DMS79 treated with DMSO at 0.1 percent for 48 hours (cell line): ENCODE measurements at regions not wholly inside any gene's neighbourhood (a gene's known extent, or its start where the extent isn't known, plus 50 kb on each side); places are given as distances from the start of the nearest gene placed in this dataset.
A peak's percentile ranks its signal among the peaks of the same experiment; 100 is the strongest.

Source experiments
- DNase-seq: peaks from one replicate; lab custom pipeline; 2025; lab: John Stamatoyannopoulos, UW

DNA sequence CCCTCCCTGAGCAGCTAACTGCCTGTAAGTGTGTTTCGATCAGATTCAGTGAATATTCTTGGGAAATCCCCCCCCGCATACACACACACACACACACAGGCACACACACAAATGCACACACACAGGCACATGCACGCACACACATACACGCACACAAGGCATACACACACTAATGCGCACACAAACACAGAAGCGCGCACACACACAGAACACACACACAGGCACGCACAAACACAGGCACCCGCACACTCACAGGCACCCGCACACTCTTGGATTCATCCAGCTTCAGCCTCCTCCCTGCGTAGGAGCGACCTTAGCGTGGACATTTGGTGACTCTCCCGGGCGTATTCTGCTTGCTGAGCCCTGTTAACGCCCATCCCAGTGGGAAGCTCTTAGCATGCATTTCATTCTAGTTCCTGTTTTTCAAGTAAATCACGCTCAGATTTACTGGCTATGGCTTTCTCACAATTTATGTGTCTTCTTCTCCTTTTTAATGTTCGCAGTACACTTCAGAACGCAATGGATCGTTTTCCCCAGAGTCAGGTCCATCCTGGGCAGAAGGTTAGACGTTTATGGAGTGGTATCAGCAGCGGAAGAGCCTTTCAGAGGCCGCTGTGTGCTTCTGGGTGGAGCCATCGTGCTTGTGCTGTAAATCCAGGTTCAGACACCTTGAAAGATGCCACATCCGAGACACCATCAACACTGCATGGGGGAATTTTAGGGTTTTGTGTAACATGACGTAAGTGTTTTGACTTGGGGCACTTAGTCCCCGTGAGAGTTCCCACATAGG is 656.6 kb downstream of the GALR1 start:
- no peak for DNase-seq

DNA sequence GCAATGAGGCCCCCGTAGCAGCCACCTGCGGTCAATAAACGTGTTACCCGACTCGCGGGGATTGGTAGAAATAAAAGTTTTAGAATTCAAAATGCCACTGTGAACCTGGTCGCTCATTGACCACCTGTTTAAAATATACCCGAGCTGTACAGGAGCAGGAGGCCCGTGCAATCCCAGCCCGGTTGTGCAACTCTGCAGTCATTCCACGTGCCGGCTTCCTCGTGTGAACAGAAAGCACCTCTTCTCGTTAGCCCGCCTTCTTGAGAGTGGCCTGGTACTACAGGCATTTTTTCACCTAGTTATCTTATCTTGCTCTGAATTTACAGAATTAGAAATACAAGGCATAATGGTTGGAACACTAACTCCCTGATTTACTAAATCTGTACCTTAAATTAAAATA is 660.7 kb downstream of the GALR1 start:
- DNase-seq = no peak

DNA sequence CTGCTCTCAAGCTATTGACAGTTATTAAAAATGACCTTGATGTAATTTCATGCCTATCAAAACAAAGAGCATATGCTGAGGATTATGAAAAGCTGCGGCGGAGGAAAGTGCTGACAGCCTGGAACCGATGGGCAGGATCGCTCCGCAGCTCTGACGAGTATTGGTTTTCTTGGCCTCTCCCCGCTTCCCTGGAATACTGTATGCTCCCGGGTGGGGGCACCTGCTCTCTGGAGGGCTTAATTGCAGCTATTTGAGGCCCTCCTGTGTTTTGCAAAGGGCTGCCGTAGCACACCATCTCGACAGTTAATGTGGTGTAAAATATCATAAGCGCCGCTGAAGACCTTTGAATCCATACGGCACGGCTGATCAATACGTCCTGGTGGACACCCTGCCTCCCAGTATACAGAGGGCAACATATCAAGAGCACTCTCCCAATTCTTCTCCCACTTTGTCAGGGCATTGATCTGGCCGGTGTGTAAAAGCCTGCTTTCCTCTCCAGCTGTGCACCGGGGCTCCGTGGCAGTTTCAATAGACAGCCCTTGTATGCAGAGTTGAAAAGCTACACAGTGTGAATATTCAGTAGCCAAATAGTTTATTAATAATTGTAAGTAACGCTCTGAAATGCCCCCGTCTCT is 662.4 kb downstream of the GALR1 start:
- DNase-seq = peak; percentile 19

DNA sequence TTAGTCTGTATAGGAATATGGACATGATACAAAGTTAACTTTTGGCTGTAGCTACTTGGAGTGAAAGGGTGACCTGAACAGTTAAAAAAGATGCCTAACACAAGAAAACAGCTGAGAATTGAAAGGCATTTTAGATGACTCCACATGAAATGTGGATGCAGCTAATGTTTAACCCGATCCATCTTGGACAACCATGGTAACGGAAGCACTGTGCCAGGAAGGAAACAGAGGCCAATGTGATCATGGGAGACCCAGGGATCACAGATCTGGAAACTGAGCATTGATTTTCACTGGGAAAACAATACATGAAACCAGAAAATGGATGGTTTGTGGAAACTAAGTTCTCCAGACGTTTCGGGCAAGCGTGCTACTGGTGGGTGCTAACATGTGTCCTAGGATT is 669.1 kb downstream of the GALR1 start:
- DNase-seq = no peak

DNA sequence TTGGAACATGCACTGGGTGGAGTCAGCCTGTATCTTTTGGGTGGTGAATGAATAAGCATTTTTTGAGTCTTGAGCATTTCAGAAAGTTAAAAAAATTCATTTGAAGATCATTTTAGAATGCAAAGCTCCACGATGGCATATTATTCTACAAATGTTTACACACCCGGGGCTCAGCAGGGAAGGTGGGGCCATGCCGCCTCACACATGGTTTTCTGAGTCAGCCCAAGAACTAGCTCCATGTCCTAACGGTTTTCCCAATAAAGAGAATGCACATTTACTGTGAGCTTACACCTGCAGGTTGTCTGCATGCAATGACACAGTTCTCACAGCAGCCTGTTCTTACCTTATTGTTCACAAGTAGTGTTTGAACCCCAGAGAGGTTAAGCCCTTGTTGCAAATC is 670.3 kb downstream of the GALR1 start:
- no peak for DNase-seq

DNA sequence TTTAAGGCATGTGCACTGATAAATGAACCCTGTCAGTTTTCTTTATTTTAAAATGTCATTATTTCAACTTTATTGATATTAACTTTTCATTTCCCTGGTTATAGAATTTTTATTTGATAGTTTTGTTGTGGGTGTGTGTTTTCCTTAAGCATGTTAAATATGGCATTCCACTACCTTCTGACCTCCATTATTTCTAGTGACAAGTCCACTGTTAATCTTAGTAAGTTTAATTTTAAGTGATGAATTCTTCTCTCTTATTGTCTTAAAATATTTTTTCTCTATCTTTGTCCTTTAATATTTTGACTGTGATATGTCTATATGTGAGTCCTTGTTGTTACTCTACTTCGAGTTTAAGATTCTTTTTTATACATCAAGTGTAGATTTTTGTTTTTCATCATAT is 685.7 kb downstream of the GALR1 start:
- no peak for DNase-seq

DNA sequence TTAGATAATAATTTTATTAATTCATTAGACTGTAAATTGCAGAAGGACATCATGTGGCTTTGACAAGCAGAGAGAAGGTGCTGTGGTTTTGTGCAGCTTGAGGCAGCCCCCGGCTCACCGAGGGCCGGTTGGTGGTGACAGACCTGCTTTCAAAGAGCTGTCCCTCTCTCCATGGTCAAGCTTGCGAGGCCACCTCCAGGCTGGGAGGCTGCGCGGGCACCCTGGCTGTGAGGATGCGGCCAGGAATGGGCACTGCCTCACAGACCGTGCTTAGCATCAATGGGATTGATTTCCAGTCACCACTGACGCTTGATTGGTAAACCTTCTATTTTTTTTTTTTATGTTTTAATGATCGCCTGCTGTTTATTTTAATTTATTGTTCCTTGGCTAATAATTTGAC is 690.9 kb downstream of the GALR1 start:
- no peak for DNase-seq

DNA sequence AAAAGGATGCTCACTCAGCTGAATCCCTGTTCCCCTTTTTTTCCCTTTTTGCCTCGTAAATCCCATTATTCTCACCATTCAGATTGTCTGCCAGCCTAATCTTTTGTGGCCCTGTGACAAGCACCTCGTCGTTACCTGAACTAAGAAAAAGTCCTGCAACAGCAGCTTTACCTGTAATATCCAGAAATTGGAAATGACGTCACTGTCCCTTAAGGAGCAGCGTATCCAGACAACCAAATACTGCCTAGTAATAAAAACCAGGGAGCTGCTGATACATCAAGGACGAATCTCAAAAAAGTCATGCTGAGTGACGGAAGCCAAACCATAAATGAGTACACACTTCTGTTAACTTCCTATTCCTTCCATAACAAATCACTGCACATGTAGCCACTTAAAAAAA is 694.9 kb downstream of the GALR1 start:
- DNase-seq = no peak

DNA sequence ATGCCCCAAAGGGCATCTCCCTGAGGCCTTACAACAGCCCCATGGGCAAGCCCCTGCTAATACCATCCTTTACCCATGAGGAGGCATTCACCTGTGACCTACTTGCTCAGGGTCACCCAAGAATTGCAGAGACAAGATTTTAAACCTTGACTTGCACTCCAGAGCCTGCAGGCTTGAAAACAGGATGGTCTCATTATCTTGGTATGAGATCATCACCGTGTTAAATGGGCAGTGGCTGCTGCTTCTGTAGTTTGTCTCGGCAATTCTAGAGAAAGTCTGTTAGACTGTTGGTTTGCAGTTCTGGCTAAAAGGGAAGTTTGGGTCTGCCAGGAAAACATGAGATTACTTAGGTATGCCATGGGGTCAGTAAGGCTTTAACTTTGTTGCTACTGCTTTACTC is 698.9 kb downstream of the GALR1 start:
- no peak for DNase-seq

DNA sequence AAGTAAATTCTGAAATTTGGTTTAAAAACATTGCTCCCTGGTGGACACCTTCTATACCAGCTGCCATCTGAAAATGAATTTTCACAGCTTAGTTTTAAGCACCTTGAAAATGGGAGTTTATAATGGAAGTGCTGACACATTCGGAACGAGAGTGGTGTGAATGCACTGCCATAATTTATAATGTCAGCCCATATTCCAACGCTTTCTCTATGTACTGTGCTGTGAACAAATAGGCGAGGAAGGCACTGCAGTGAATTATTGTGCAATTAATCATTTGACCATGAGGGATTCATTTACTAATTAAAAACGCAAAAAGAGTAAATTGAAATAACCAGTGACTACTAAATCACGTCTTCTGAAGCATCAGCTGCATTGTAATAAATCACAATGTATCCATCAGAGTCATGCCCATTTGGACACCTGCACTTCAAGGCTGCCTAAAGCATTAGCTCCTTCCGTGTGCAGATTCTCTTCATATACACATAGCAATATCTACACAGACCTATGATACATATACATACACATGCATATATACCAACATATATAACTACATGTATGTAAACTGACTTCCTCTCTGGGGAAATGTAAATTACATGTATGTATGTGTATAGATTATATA is 699.8 kb downstream of the GALR1 start:
- DNase-seq = no peak

DNA sequence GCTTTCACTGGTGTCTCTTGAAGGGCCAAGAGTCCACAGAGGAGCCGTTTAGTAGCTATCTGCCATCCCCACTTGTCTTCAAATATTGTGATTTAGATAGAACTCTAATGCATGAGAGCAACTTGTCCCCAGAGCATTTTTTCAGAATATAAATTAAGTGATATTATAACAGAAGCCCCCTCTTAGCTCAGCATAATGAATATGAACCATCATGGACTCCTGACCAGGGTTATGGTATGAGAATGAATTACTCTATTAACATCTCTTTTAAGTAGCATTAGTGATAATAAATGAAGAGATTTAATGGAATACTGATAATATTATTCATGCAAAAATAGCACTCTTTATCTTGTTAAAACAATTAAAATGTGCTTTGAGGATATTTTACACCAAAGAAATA is 709.6 kb downstream of the GALR1 start:
- no peak for DNase-seq

DNA sequence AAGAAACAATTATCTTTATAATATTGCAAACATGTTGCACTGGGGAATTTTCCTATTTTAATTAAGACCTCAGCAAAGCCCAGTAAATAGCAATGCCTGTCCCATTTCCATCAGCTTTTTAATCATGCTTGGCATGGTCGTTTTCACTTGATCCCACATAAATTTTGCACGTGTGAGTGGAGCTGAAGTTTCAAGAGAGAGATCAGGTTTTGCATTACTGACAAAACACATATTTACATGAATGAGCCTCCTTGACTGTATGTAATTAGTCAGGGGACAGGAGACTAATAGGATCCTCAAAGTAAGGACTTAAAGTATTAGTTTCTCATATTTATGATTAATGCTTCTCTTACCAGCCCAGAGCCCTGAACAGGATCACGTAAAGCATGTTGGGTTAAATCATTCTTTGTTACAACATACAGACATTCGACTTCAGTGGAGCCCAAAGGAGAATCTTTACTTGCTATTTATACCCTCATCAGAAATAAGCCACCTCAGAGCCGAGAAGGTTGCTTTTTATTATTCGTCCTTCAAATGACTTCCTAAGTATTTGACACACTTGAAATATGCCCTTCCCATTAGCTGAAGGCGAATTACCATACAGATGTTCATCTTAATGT is 711.3 kb downstream of the GALR1 start:
- peak; percentile 10 for DNase-seq

DNA sequence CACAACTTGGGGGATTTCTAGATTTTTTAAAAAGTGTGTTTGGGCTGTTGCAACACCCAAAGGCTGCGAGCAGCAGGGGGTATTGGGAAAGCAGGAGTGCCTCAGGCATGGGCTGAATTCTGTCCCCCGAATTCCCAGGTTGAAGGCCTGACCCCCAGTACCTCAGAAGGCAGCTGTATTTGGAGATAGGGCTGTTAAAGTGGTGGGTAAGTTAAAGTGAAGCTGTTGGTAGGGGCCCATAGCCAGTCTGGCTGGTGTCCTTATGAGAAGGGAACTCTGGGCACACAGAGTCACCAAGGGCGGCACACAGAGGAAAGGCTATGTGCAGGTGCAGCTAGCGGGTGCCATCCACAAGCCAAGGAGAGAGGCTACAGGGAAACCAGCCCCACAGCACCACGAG is 717.4 kb downstream of the GALR1 start:
- no peak for DNase-seq

DNA sequence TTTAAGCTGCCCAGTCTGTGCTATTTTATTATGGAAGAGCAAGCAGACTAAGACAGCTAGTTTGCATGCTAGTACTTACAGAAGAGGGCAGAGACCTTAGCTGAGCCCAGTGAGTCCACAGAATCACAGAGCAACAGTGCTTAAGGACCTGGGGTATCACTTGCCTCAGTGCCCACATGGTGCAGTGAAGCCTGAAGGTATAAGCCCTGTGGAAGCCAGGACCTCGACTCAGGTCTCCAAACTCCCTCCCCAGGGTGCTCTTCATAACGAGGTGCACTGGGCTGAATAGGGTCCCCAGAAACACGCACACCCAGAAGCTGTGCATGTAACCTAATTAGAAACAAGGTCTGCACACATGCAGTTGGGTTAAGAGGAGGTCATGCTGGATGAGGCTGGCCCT is 718.1 kb downstream of the GALR1 start:
- DNase-seq = no peak

DNA sequence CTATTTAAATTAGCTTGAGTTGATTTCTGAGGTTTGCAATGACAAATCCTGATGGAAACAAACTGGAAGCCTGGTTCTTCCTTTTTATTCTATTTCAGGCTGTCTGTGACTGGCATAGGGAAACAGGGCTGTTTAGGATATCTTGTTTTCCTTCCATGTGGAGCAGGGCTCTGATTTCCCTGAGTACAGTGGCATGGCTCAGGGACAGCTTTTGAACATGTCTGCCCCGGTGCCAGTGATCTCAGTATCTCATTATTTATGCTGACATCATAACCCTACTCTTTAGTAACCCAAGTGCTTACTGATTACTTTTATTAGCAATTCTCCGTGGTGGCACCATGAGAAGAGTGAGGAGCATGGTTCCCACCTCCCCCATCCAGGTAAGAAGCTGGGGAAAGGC is 720.3 kb downstream of the GALR1 start:
- DNase-seq = no peak

DNA sequence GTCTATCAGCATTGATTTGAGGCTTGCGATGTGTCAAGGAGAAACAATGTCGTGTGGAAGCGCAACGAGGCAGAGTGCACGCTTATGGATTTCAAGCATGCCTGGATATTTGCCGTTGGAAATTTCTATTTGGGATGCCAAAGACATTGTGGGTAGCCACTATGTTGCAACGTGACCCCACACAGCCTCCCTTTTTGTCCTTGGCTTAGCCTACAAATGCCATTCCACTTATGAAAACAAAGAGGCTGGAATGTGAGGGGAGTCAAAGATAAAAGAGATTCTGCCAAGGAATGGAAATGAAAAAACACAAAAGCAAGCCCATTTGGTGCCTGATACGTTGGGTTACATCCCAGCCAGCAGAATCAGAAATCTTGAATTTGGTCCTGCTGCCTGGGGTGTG is 721.2 kb downstream of the GALR1 start:
- DNase-seq = no peak

DNA sequence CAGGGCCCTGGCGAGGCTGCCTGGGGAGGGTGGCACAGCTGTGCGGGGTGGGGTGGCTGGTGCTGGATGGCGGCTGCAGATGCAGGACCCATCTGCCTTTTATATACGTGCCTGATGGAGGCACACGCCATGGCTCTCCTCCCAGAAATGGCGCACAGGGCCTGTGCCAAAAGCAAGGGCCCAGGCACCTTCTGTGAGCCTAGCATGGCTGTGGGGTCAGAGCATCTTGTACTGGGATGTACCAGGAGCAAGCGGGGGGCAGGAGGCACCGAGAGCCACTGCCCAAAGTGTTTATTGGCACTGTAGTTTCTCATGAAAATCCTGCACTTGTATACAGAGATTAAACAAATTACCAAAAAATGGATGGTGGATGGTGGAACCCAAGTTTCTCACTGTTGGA is 724.1 kb downstream of the GALR1 start:
- no peak for DNase-seq

DNA sequence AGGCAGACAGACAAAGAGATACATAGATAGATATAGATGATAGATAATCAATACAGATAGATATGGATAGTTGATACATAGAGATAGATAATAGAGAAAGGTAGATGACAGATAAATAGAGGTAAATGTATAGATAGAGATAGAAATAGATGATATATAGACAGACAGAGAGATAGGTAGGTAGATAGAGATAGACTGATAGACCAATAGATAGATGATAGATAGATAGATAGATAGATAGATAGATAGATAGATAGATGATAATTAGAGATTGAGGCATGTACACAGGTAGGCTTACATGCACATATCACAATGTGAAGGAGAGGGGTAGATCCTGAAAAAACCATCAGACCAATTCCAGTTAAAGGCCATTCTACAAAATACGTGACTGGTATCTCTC is 724.7 kb downstream of the GALR1 start:
- no peak for DNase-seq

DNA sequence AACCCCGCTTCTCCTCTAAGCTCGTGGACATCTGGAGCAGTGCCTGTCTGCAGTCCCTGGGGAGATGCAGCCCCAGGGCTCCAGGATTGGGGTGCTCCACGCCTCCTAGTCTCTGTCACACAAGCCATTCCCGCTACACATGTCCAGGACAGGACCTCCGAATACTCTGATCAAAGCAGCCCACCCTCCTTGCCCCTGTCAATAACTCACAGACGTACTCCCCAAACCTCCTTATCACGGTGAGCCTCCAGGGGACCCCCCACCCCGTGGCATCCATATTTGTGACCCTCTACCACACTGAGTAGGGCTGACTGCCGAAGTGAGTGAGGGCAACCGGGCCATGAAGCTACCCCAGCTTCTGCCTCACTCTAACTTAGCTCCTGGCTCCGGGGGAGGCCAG is 727.7 kb downstream of the GALR1 start:
- DNase-seq = no peak

DNA sequence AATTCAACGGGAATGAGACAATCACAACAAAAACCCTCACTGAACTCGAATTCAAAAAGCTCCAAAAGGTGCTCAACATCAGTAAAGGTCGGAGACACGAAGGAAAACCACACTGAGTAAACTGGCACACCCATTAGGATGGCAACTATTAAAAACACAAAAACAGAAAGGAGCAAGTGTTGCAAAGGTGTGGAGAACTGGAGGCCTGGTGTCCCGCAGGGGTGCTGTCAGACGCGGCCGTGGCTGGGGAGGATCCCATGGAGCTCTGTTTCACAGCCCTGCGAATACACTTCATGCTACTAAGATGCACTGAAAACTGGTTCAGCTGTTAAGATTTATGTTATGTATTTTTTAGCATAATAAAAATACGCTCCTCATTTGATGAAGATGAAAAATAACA is 730.6 kb downstream of the GALR1 start:
- DNase-seq = no peak

DNA sequence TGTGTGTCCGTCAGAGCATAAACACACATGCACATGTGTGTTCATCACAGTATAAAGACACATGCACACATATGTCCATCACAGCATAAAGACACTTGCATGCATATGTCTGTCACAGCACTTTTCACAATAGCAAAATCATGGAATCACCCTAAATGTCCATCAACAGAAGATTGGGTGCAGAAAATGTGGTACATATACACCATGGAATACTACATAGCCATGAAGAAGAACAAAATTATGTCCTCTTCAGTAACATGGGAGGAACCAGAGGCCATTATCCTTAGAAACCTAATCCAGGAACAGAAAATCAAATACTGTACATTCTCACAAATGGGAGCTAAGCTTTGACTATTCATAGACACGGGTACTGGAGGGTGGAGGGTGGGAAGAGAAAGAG is 732.2 kb downstream of the GALR1 start:
- DNase-seq = no peak

DNA sequence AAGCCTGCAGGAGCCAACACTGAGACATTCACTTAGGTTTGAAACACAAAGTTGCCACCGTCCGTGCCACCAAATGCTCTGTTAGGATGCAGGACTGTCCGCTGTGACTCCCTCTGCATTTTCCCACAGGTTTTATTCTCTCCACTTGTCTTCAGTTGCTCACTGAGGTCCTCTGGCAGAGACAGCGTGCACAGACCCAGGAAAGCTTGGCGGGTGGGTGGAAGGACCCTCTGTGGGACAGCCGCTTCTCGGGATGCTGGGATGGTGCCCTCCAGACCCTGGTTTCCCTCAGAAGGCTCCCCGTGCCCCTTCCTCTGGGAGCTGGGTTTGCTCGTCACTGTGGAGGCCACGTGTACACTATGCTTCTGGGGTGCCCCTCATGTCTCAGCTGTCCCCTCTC is 733.6 kb downstream of the GALR1 start:
- DNase-seq = no peak

DNA sequence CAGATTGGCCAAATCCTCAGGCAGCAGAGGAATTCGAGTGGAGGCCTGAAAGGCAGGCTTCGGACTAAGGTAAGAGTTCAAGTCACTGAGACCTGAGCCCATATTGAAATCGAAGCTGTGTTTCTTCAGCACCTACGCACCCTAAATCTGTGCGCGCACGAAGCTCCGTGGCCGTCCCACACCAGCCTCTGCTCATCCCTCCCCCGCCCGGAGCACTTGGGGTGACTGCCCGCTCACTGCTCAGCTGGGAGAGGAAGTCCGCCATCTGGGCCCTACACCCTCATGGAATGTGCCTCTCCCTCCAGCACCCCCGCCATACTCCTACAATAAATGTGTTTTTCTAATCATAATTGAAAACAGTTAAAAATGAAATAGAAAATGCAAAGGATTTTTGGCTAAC is 734.5 kb downstream of the GALR1 start:
- no peak for DNase-seq
